ENCODE measurements at regions not wholly inside any gene's neighbourhood (a gene's known extent, or its start where the extent isn't known, plus 50 kb on each side); places are given as distances from the start of the nearest gene placed in this dataset.

DNA sequence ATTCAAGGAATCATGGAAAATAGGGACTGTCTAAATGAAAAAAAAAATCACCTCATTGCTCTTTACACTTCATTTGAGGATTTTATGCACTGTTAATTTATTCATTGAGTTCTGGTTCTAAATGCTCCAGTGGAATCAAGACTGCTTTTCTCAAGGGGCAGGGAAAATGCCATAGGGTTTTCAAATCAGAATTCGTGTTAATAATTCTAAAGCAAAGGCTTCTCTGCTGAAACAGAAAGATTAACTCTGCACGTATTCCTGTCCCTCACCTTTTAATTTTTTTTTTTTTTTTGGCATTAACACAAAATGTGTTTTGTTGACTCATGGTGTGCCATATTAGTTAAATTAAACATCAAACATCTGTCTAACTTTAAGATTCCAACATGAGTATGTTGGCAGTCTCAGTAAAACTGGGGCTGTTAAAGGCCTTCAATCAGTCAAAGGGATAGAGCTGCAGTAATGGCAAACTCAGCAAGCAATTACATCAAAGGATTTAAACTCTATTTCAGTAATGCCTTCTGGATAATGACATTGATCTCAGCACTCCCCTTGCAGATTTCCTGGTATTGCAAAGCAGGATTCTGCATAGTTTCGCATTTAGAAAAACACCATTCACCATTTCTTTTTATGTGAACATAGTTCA is 878.1 kb downstream of the RAPGEF2 start:
- Histone ChIP-seq H3K27me3 (ENCODE audit: control insufficient read depth in 1 of 2, insufficient read depth in 2 of 2, low read length in 1 of 2) (no peaks in the 10 kb centered on the region), H3K9me3 (ENCODE audit: control insufficient read depth, low read length) (no peaks in the 10 kb centered on the region), H3K4me1 (ENCODE audit: control insufficient read depth in 1 of 2, insufficient read depth in 2 of 2, low read length in 2 of 2) (no peaks in the 10 kb centered on the region), H3K4me3 (ENCODE audit: low read length in 2 of 2) (no peak overlapping the region), H3K27ac (ENCODE audit: low read depth in 1 of 2, low read length in 2 of 2) (no peak overlapping the region), H3K36me3 (ENCODE audit: control insufficient read depth in 1 of 2, insufficient read depth in 2 of 2, low read length in 1 of 2) (no peaks in the 10 kb centered on the region)
- intact Hi-C loops (cut with DNase I): no loop called here
- 75 to 80% methylated on average over 3 of the region's 3 CpGs for WGBS, 2 donors
- ATAC-seq (ENCODE audit: low FRiP score): no peak
- DNase-seq: no peak

DNA sequence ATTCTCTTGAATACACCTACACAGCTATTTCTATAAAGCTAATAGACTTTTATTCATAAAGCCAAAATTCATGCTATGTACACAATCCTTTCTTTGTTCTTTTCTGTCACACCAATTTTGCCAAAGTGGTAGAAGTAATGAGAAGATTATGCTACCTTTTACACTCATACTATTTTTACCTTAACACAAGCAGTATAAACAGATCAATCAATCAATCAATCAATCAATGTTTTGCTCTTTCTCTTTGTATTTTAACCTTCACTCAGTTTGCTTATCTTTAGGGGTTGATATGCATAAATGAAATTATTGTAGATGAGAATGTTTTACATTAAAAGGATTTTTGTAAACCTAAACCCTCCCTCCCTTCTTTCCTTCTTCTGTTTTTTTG is 878.6 kb downstream of the RAPGEF2 start:
- no peaks in the 10 kb centered on the region for H3K36me3 ChIP-seq (ENCODE audit: control insufficient read depth in 1 of 2, insufficient read depth in 2 of 2, low read length in 1 of 2)
- no peak overlapping the region for H3K27ac ChIP-seq (ENCODE audit: low read depth in 1 of 2, low read length in 2 of 2)
- no peaks in the 10 kb centered on the region for H3K27me3 ChIP-seq (ENCODE audit: control insufficient read depth in 1 of 2, insufficient read depth in 2 of 2, low read length in 1 of 2)
- intact Hi-C loops (cut with DNase I): no loop called here
- no peaks in the 10 kb centered on the region for H3K4me1 ChIP-seq (ENCODE audit: control insufficient read depth in 1 of 2, insufficient read depth in 2 of 2, low read length in 2 of 2)
- no peaks in the 10 kb centered on the region for H3K9me3 ChIP-seq (ENCODE audit: control insufficient read depth, low read length)
- no peak for ATAC-seq (ENCODE audit: low FRiP score)
- no peak overlapping the region for H3K4me3 ChIP-seq (ENCODE audit: low read length in 2 of 2)
- no peak for DNase-seq

DNA sequence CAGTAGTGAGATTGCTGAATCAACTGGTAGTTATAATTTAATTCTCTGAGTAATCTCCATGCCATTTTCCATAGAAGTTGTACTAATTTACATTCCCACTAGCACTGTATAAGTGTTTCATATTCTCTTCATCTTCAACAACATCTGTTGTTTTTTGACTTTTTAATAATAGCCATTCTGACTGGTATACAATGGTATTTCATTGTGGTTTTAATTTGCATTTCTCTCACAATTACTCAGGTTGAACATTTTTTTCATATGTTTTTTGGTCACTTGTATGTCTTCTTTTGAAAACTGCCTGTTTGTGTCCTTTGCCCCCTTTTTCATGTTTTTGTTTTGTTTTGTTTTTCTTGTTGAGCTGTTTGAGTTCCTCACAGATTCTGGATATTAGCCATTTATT is 880.2 kb downstream of the RAPGEF2 start:
- no peak overlapping the region for H3K4me3 ChIP-seq (ENCODE audit: low read length in 2 of 2)
- H3K27ac ChIP-seq (ENCODE audit: low read depth in 1 of 2, low read length in 2 of 2): no peak overlapping the region
- no peaks in the 10 kb centered on the region for H3K27me3 ChIP-seq (ENCODE audit: control insufficient read depth in 1 of 2, insufficient read depth in 2 of 2, low read length in 1 of 2)
- no peaks in the 10 kb centered on the region for H3K36me3 ChIP-seq (ENCODE audit: control insufficient read depth in 1 of 2, insufficient read depth in 2 of 2, low read length in 1 of 2)
- no peaks in the 10 kb centered on the region for H3K9me3 ChIP-seq (ENCODE audit: control insufficient read depth, low read length)
- DNase-seq (no peak), ATAC-seq (ENCODE audit: low FRiP score) (no peak)
- H3K4me1 ChIP-seq (ENCODE audit: control insufficient read depth in 1 of 2, insufficient read depth in 2 of 2, low read length in 2 of 2): no peaks in the 10 kb centered on the region
- intact Hi-C loops (cut with DNase I): no loop called here

DNA sequence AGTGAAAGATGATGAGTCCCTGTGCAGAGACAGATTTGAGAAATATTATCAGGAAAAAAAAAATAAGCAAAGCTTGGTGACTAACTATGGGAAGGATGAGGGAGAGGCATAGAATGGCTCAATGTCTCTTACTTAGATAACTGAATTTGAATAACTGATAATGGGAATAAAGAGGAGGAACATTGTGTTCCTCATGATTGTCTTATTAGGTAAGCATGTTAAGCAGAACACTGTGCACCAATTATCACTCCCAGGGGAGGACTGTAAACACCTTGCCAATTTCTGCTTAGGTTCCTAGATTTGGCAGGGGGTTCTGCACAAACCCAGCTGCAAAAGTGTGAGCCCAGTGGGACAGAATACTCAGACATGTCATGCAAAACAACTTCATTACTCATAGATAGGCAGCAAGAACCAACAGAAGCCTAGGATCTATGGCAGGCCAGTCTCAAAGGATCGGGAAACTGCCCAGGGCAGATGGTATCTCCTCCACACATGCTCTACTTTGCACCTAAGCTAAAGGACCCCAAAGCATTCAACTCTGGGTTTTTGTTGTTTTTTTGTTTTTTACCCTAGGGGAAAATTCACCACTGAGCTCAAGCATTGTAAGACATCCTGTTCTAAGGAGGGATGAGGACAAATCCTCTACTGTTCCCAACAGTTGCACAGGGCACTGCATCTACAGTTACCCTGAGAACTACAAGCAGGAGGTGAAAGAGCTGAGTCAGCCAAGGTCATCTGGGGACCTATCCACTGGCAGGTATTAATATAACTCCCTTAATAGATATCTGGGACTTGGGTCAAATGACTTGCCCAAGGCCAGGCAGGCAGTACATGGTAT is 907.0 kb downstream of the RAPGEF2 start:
- intact Hi-C loops (cut with DNase I): no loop called here
- H3K27ac ChIP-seq (ENCODE audit: low read depth in 1 of 2, low read length in 2 of 2): no peak overlapping the region
- WGBS, 2 donors: 85 to 86% methylated on average over 1 of the region's 1 CpG
- H3K9me3 ChIP-seq (ENCODE audit: control insufficient read depth, low read length): no peaks in the 10 kb centered on the region
- no peaks in the 10 kb centered on the region for H3K36me3 ChIP-seq (ENCODE audit: control insufficient read depth in 1 of 2, insufficient read depth in 2 of 2, low read length in 1 of 2)
- DNase-seq (no peak), ATAC-seq (ENCODE audit: low FRiP score) (no peak)
- H3K4me1 ChIP-seq (ENCODE audit: control insufficient read depth in 1 of 2, insufficient read depth in 2 of 2, low read length in 2 of 2): no peaks in the 10 kb centered on the region
- H3K4me3 ChIP-seq (ENCODE audit: low read length in 2 of 2): no peak overlapping the region
- no peaks in the 10 kb centered on the region for H3K27me3 ChIP-seq (ENCODE audit: control insufficient read depth in 1 of 2, insufficient read depth in 2 of 2, low read length in 1 of 2)

DNA sequence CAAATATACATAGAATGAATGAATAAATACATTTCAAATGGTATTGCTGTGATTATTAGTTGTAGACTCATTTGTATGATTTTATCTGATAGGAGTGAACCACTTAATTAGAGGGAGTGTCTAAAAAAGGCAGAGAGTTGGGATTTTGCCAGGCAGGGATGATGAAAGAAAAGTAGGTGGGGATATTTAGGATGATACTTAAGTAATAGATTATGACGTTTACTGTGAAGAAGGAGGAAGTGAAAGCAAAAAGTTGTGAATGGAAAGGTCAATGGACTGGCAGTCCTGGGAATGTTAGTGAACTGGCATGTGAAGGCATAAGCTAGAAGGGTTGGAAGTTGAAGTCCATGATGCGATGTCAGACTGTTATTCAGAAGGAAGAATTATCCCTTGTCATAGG is 917.1 kb downstream of the RAPGEF2 start:
- H3K27ac ChIP-seq (ENCODE audit: low read depth in 1 of 2, low read length in 2 of 2): no peak overlapping the region
- no peaks in the 10 kb centered on the region for H3K27me3 ChIP-seq (ENCODE audit: control insufficient read depth in 1 of 2, insufficient read depth in 2 of 2, low read length in 1 of 2)
- WGBS, 2 donors: 86% methylated on average over 2 of the region's 2 CpGs
- DNase-seq (no peak), ATAC-seq (ENCODE audit: low FRiP score) (no peak)
- no peaks in the 10 kb centered on the region for H3K36me3 ChIP-seq (ENCODE audit: control insufficient read depth in 1 of 2, insufficient read depth in 2 of 2, low read length in 1 of 2)
- no peaks in the 10 kb centered on the region for H3K9me3 ChIP-seq (ENCODE audit: control insufficient read depth, low read length)
- no peaks in the 10 kb centered on the region for H3K4me1 ChIP-seq (ENCODE audit: control insufficient read depth in 1 of 2, insufficient read depth in 2 of 2, low read length in 2 of 2)
- H3K4me3 ChIP-seq (ENCODE audit: low read length in 2 of 2): no peak overlapping the region
- intact Hi-C loops (cut with DNase I): no loop called here

DNA sequence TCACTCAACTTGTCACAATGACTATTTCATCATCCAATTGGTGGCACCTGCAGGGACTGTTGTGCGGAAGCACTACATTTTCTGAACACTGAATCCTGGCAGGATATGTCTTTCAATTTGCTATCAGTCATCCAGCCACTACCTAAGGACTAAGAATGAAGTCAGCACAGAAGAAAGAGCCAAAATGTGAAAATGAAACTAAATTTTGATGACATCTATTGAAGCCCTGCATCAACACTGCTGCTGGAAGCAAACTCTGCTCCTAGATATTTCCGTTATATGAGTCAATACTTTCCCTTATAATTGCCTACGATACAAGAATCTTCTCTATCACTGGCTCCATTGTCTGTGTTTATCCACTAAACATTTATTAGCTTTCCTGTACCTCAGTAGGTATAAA is 917.9 kb downstream of the RAPGEF2 start:
- H3K9me3 ChIP-seq (ENCODE audit: control insufficient read depth, low read length): no peaks in the 10 kb centered on the region
- WGBS, 2 donors: 90 to 91% methylated on average over 3 of the region's 3 CpGs
- no peak overlapping the region for H3K27ac ChIP-seq (ENCODE audit: low read depth in 1 of 2, low read length in 2 of 2)
- no peak overlapping the region for H3K4me3 ChIP-seq (ENCODE audit: low read length in 2 of 2)
- no peaks in the 10 kb centered on the region for H3K4me1 ChIP-seq (ENCODE audit: control insufficient read depth in 1 of 2, insufficient read depth in 2 of 2, low read length in 2 of 2)
- H3K27me3 ChIP-seq (ENCODE audit: control insufficient read depth in 1 of 2, insufficient read depth in 2 of 2, low read length in 1 of 2): no peaks in the 10 kb centered on the region
- intact Hi-C loops (cut with DNase I): no loop called here
- DNase-seq (no peak), ATAC-seq (ENCODE audit: low FRiP score) (no peak)
- no peaks in the 10 kb centered on the region for H3K36me3 ChIP-seq (ENCODE audit: control insufficient read depth in 1 of 2, insufficient read depth in 2 of 2, low read length in 1 of 2)

DNA sequence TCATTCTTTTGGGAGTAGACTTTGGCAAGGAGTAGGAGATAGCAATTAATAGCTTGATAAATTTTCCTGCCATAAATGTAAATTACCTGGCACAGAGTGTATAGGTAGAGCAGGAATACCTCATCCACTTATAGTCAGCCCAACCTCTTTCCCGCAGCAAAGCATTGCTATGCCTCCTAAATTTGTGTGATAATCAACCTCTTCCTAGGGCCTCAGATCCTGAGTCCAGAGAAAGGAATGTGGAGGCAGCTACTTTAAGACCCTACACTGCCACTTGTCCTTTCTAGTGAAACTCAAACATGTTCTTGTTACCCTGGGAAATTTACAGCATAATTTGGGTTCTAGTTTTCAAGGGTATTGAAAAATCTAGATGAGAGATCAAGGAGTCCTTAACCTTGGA is 919.0 kb downstream of the RAPGEF2 start:
- ATAC-seq (ENCODE audit: low FRiP score) (no peak), DNase-seq (no peak)
- Histone ChIP-seq H3K36me3 (ENCODE audit: control insufficient read depth in 1 of 2, insufficient read depth in 2 of 2, low read length in 1 of 2) (no peaks in the 10 kb centered on the region), H3K9me3 (ENCODE audit: control insufficient read depth, low read length) (no peaks in the 10 kb centered on the region), H3K4me3 (ENCODE audit: low read length in 2 of 2) (no peak overlapping the region), H3K27me3 (ENCODE audit: control insufficient read depth in 1 of 2, insufficient read depth in 2 of 2, low read length in 1 of 2) (no peaks in the 10 kb centered on the region), H3K27ac (ENCODE audit: low read depth in 1 of 2, low read length in 2 of 2) (no peak overlapping the region), H3K4me1 (ENCODE audit: control insufficient read depth in 1 of 2, insufficient read depth in 2 of 2, low read length in 2 of 2) (no peaks in the 10 kb centered on the region)
- 92% methylated on average over 1 of the region's 1 CpG for WGBS, 2 donors
- intact Hi-C loops (cut with DNase I): no loop called here

DNA sequence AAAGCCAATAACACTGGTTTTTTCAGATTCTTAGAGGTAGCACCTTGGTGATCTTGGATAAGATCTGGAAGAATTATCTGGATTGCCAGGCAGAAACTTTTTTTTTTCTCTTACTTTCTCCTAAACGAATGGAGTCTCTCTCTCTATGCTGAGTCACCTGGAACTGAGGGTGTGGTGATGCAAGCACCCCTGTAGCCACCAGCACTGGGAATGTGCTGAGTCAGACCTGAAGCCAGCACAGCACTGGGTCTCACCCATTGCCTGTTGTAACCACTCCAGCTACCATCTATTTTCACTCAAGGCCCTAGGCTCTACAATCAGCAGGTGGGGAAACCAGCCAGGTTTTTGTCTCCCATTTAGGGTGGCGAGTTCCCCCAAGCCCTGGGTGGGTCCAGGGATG is 923.8 kb downstream of the RAPGEF2 start:
- Histone ChIP-seq H3K36me3 (ENCODE audit: control insufficient read depth in 1 of 2, insufficient read depth in 2 of 2, low read length in 1 of 2) (no peaks in the 10 kb centered on the region), H3K9me3 (ENCODE audit: control insufficient read depth, low read length) (no peaks in the 10 kb centered on the region), H3K4me3 (ENCODE audit: low read length in 2 of 2) (no peak overlapping the region), H3K4me1 (ENCODE audit: control insufficient read depth in 1 of 2, insufficient read depth in 2 of 2, low read length in 2 of 2) (no peaks in the 10 kb centered on the region), H3K27me3 (ENCODE audit: control insufficient read depth in 1 of 2, insufficient read depth in 2 of 2, low read length in 1 of 2) (no peaks in the 10 kb centered on the region), H3K27ac (ENCODE audit: low read depth in 1 of 2, low read length in 2 of 2) (no peak overlapping the region)
- intact Hi-C loops (cut with DNase I): no loop called here
- WGBS, 2 donors: 74 to 80% methylated on average over 2 of the region's 2 CpGs
- ATAC-seq (ENCODE audit: low FRiP score) (no peak), DNase-seq (no peak)

DNA sequence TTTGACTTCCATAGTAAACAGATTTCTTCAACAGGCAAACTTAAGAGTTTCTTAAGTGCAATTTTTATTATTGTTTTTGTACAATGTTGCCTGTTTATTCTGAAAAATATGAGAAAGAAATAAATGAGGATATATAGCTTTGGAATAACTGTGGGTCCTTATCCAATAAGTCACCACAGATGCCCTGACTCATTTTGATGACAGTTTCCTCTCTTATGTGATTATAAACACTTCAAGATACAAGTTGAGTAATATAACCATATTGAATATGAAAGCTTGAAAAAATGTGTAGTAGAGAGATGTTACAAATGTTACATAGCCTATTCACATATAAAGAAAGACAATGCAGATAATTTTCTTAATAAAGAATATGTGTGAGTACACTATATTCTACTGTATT is 931.6 kb downstream of the RAPGEF2 start:
- no peak for DNase-seq
- ATAC-seq (ENCODE audit: low FRiP score): no peak

More for the DNA sequence above, 931.6 kb downstream of the RAPGEF2 start:
- Histone ChIP-seq H3K9me3 (ENCODE audit: control insufficient read depth, low read length) (no peaks in the 10 kb centered on the region), H3K4me3 (ENCODE audit: low read length in 2 of 2) (no peak overlapping the region), H3K36me3 (ENCODE audit: control insufficient read depth in 1 of 2, insufficient read depth in 2 of 2, low read length in 1 of 2) (no peaks in the 10 kb centered on the region), H3K27ac (ENCODE audit: low read depth in 1 of 2, low read length in 2 of 2) (no peak overlapping the region), H3K27me3 (ENCODE audit: control insufficient read depth in 1 of 2, insufficient read depth in 2 of 2, low read length in 1 of 2) (no peaks in the 10 kb centered on the region), H3K4me1 (ENCODE audit: control insufficient read depth in 1 of 2, insufficient read depth in 2 of 2, low read length in 2 of 2) (no peaks in the 10 kb centered on the region)
- intact Hi-C loops (cut with DNase I): no loop called here
